Activated CD4-positive, alpha-beta memory T cell treated with anti-CD3 and anti-CD28 coated beads, Interleukin-2, amount 10 ng/mL, durations not matched to agents 7 days and 5 days (primary cell): ENCODE measurements at regions not wholly inside any gene's neighbourhood (a gene's known extent, or its start where the extent isn't known, plus 50 kb on each side); places are given as distances from the start of the nearest gene placed in this dataset.

Experiments used
- CTCF ChIA-PET: fragments of 350-600 bp; sonication (Branson Sonifier 250); formaldehyde crosslinking; loops from one replicate; lab custom pipeline; 2021; ENCODE audit warnings: antibody characterized with exemption, inconsistent platforms; lab: Charles Lee
- POLR2A ChIA-PET: fragments of 350-600 bp; sonication (Branson Sonifier 250); formaldehyde crosslinking; loops from one replicate; lab custom pipeline; 2021; ENCODE audit warnings: antibody characterized with exemption; lab: Charles Lee
- DNase-seq: peaks from one replicate; pipeline ENCODE4 v3.0.0-alpha.2; 2020
- H3K27ac Mint-ChIP-seq: one replicate; pipeline ENCODE4 v1.8.0; 2021; ENCODE audit warnings: mild to moderate bottlenecking, mixed read lengths
- H3K27me3 Mint-ChIP-seq: one replicate; pipeline ENCODE4 v1.8.0; 2021; ENCODE audit warnings: mixed read lengths
- H3K36me3 Mint-ChIP-seq: one replicate; pipeline ENCODE4 v1.8.0; 2021; ENCODE audit warnings: low read depth, mixed read lengths
- H3K4me1 Mint-ChIP-seq: one replicate; pipeline ENCODE4 v1.8.0; 2021; ENCODE audit warnings: mixed read lengths
- H3K4me3 Mint-ChIP-seq: one replicate; pipeline ENCODE4 v1.8.0; 2021; ENCODE audit warnings: mild to moderate bottlenecking, mixed read lengths
- H3K9me3 Mint-ChIP-seq: one replicate; pipeline ENCODE4 v1.8.0; 2021; ENCODE audit warnings: mixed read lengths

GRCh38 chr10:21315645-21316220 lies 209.7 kb downstream of the SKIDA1 start:
- no peaks in the 10 kb centered on the region for H3K9me3 Mint-ChIP-seq
- no peaks in the 10 kb centered on the region for H3K27me3 Mint-ChIP-seq
- ChIA-PET CTCF (no interaction called here), POLR2A (no interaction called here)
- H3K27ac Mint-ChIP-seq: no peak overlapping the region
- DNase-seq: no peak
- H3K4me3 Mint-ChIP-seq: no peak overlapping the region
- H3K36me3 Mint-ChIP-seq: no peaks in the 10 kb centered on the region
- H3K4me1 Mint-ChIP-seq: no peaks in the 10 kb centered on the region

DNA sequence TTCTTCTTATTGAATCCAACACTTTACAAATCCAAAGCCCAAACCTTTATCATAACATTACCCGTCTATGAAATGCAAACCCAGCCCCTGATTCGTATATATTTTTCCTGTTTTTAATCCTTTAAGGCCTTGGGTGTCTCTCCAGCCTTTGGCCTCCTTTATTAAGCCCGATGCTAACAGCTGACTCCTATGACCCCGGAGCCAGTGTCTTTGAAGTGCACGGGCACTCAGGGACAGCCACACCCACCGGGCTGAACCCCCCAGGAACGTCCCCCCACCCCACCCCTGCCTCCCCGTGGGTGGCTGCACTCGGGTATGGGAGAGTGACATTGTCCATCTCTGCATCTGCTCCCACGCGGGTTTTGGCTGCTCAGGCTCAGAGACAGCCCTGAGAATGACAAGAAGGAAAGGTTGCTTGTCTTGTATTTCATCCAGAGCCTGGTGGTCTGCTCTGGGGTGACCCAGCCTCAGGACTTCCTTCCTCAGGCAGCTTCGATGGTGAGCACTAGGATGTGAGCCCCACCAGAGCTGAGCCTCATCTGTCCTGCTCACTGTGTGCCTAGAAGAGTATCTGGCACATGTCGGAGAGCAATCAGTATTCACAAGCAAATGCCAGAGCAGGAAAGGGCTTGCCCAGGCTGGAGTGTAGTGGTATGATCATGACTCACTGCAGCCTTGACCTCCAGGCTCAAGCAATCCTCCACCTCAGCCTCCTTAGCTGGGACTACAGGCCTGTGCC lies 210.4 kb downstream of the SKIDA1 start:
- Mint-ChIP-seq H3K27ac (no peak overlapping the region), H3K4me3 (no peak overlapping the region), H3K9me3 (no peaks in the 10 kb centered on the region), H3K27me3 (no peaks in the 10 kb centered on the region), H3K4me1 (no peaks in the 10 kb centered on the region), H3K36me3 (no peaks in the 10 kb centered on the region)
- POLR2A ChIA-PET: no interaction called here
- CTCF ChIA-PET: no interaction called here
- no peak for DNase-seq

DNA sequence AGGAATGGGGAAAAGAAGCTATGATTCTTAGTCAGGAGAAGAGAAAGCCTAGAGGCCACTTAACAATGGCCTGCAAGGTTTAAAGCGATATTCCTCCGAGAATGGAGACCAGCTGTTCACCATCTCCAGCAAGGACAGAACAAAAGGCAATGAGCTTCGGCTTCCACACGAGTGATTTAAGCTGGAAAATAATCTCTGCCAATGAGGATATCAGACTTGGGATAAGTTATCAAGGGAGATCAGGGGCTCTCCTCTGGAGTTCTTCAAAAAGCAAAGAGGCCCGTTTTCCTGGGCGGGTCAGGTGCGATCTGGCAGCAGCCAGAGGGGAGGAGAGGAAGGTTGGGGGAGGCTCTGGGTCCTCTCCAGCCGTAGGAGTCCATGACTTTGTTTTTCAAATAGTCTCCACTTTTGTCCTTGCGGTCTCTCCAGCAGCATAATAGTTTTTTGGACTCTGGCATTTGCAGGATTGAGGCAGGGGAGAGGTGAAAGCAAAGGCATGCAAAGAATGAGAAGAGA lies 211.3 kb downstream of the SKIDA1 start:
- Mint-ChIP-seq H3K27me3 (no peaks in the 10 kb centered on the region), H3K36me3 (no peaks in the 10 kb centered on the region), H3K4me1 (no peaks in the 10 kb centered on the region), H3K9me3 (no peaks in the 10 kb centered on the region), H3K27ac (no peak overlapping the region), H3K4me3 (no peak overlapping the region)
- ChIA-PET POLR2A (no interaction called here), CTCF (no interaction called here)
- no peak for DNase-seq

- no peak for DNase-seq
- Mint-ChIP-seq H3K27me3 (no peaks in the 10 kb centered on the region), H3K36me3 (no peaks in the 10 kb centered on the region), H3K4me1 (no peaks in the 10 kb centered on the region), H3K27ac (no peak overlapping the region), H3K9me3 (no peaks in the 10 kb centered on the region), H3K4me3 (no peak overlapping the region)
- ChIA-PET POLR2A (no interaction called here), CTCF (no interaction called here)
These were observed 211.8 kb downstream of the SKIDA1 start for GRCh38 chr10:21313691-21314090.

DNA sequence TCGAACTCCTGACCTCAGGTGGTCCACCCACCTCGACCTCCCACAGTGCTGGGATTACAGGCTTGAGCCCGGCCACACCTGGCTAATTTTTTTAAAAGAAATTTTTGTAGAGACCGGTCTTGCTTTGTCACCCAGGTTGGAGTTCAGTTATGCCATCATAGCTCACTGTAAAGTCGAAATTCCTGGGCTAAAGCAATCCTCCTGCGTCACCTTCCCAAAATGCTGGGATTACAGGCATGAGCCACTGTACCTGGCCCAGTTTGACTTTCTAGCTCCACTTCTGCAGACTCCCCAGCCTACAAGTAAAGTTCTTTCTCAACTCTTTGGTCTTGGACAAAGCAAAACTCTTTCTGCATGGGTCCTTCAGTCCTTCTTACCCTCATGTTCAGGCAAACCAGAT lies 214.1 kb downstream of the SKIDA1 start:
- CTCF ChIA-PET: no interaction called here
- DNase-seq: no peak
- H3K4me1 Mint-ChIP-seq: no peaks in the 10 kb centered on the region
- POLR2A ChIA-PET: no interaction called here
- H3K36me3 Mint-ChIP-seq: no peaks in the 10 kb centered on the region
- no peak overlapping the region for H3K27ac Mint-ChIP-seq
- H3K9me3 Mint-ChIP-seq: no peaks in the 10 kb centered on the region
- H3K27me3 Mint-ChIP-seq: no peaks in the 10 kb centered on the region
- no peak overlapping the region for H3K4me3 Mint-ChIP-seq

DNA sequence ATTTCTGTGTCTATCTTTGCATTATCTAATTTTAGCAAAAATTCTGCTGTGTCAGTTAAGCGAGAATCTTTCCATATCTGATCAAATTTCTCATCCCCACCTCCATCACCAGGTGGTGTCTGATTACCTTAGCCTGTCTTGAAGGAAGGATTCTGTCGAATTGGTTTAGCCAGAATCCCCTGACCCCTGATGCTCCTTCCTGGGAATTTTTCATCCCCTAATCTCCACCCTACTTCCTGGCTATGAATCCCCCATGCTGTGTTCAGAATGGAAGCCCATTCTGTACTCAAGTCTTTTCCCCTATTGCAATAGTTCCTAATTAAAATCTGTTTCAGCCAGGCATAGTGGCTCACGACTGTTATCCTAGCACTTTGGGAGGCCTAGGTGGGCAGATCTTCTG lies 216.1 kb downstream of the SKIDA1 start:
- H3K4me3 Mint-ChIP-seq: no peak overlapping the region
- DNase-seq: no peak
- CTCF ChIA-PET: interaction anchor here (0.7 kb wide), 1 partner anchor 641 kb away, joined by 3 read pairs; no protein-coding TSS in a partner anchor
- POLR2A ChIA-PET: no interaction called here
- no peaks in the 10 kb centered on the region for H3K27me3 Mint-ChIP-seq
- no peaks in the 10 kb centered on the region for H3K9me3 Mint-ChIP-seq
- H3K27ac Mint-ChIP-seq: no peak overlapping the region
- no peaks in the 10 kb centered on the region for H3K36me3 Mint-ChIP-seq
- no peaks in the 10 kb centered on the region for H3K4me1 Mint-ChIP-seq

DNA sequence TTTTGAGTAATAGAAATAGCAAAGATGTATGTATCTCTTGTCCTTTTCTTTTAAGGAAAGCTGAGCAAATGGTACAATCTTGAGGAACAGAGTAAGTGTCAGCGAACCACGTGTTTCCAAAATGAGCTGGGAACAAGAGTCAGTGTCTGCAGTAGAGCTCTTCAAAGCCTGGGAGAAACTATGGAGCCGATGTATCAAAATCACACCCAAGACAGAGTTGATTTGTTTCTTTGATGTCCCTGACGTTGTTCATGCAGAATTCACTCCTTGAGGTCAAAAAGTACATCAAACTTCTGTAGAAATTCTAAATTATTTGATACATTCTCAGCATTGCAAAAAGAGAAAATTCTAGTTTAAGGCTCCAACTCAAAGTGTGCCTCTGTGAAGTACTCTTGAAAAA lies 216.5 kb downstream of the SKIDA1 start:
- Mint-ChIP-seq H3K36me3 (no peaks in the 10 kb centered on the region), H3K27ac (no peak overlapping the region), H3K4me1 (no peaks in the 10 kb centered on the region), H3K27me3 (no peaks in the 10 kb centered on the region), H3K9me3 (no peaks in the 10 kb centered on the region), H3K4me3 (no peak overlapping the region)
- POLR2A ChIA-PET: no interaction called here
- CTCF ChIA-PET: interaction anchor here (0.7 kb wide), 1 partner anchor 642 kb away, joined by 3 read pairs; no protein-coding TSS in a partner anchor
- DNase-seq: no peak

DNA sequence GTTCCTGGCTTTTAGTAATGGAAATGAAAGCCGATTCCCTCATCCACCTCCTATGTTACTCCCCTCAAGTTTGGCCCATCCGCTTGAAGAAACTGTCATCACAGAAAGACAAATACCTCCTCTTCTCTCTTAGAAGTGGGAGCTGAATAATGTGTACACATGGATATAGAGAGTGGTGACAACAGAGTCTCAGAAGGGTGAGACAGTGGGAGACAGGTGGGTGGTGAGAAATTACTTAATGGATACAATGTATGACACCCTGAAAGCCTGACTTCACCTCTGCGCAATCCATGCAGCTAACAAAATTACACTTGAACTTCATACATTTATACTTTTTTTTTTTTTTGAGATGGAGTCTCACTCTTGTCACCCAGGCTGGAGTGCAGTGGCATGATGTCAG lies 217.5 kb downstream of the SKIDA1 start:
- no peaks in the 10 kb centered on the region for H3K36me3 Mint-ChIP-seq
- ChIA-PET CTCF (no interaction called here), POLR2A (no interaction called here)
- no peak for DNase-seq
- H3K4me3 Mint-ChIP-seq: no peak overlapping the region
- no peaks in the 10 kb centered on the region for H3K9me3 Mint-ChIP-seq
- H3K27ac Mint-ChIP-seq: no peak overlapping the region
- no peaks in the 10 kb centered on the region for H3K27me3 Mint-ChIP-seq
- no peaks in the 10 kb centered on the region for H3K4me1 Mint-ChIP-seq

GRCh38 chr10:21304608-21305007 lies 220.9 kb downstream of the SKIDA1 start:
- no peaks in the 10 kb centered on the region for H3K36me3 Mint-ChIP-seq
- no peak overlapping the region for H3K27ac Mint-ChIP-seq
- DNase-seq: no peak
- H3K27me3 Mint-ChIP-seq: no peaks in the 10 kb centered on the region
- no peaks in the 10 kb centered on the region for H3K9me3 Mint-ChIP-seq
- POLR2A ChIA-PET: no interaction called here
- CTCF ChIA-PET: no interaction called here
- H3K4me1 Mint-ChIP-seq: no peaks in the 10 kb centered on the region
- no peak overlapping the region for H3K4me3 Mint-ChIP-seq

DNA sequence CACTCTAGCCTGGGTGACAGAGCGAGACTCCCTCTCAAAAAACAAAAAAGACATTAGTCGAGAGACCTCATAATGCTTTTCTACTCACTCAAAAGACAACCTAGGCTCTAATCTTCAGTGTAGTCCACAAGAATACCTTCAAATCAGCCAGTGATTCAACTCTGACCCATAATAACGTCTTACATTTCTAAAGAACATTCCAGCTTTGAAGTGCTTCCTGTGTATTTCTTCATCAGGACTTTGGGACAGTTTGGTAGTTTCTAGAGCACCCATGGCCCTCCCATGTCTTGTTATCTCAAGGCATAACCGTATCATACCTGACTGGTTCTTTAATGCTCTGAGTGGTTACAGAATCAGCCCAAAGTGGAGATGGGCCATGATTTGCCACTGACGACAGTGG lies 221.3 kb downstream of the SKIDA1 start:
- no peaks in the 10 kb centered on the region for H3K27me3 Mint-ChIP-seq
- CTCF ChIA-PET: no interaction called here
- no peaks in the 10 kb centered on the region for H3K4me1 Mint-ChIP-seq
- H3K27ac Mint-ChIP-seq: no peak overlapping the region
- H3K9me3 Mint-ChIP-seq: no peaks in the 10 kb centered on the region
- DNase-seq: no peak
- H3K4me3 Mint-ChIP-seq: no peak overlapping the region
- no peaks in the 10 kb centered on the region for H3K36me3 Mint-ChIP-seq
- POLR2A ChIA-PET: no interaction called here

GRCh38 chr10:21300551-21300950 lies 224.9 kb downstream of the SKIDA1 start:
- peaks cover under 1% of the 10 kb centered on the region for H3K27me3 Mint-ChIP-seq
- ChIA-PET POLR2A (no interaction called here), CTCF (no interaction called here)
- no peaks in the 10 kb centered on the region for H3K9me3 Mint-ChIP-seq
- no peak for DNase-seq
- no peak overlapping the region for H3K4me3 Mint-ChIP-seq
- H3K27ac Mint-ChIP-seq: no peak overlapping the region
- H3K4me1 Mint-ChIP-seq: no peaks in the 10 kb centered on the region
- no peaks in the 10 kb centered on the region for H3K36me3 Mint-ChIP-seq

DNA sequence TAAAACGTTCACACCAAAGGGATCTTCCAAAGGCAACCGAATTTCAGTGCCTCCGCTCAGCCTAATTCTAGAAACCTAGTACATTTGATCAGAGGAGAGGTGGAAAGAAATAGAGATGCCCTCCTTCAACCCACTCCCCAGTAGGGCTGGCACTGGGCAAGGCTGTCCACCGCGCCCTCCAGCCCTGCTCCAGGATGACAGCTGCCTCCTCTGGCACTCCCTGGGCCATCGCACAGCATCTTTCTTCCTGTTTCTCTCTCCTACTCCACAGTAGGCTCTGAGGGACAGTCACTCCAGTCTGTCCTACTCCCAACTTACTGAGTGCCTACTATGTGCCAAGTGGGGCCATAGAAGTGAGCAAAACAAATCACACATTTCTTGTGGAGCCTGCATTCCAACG lies 226.2 kb downstream of the SKIDA1 start:
- H3K36me3 Mint-ChIP-seq: no peaks in the 10 kb centered on the region
- ChIA-PET POLR2A (no interaction called here), CTCF (no interaction called here)

DNA sequence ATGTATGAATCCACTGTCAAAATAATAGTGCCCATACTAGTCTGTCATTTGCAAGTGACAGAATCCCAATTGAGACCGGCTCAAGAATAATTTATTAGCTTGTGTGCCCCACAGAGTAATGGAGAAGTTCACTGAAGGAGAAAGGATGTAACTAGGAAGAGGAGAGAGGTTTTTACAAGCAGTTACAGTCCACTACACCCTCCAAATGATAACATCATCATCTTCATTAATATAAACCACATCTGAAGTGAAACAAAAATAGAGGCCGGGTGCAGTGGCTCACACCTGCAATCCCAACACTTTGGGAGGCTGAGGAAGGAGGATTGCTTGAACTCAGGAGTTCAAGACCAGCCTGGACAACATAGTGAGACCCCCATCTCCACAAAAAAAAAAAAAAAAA lies 226.8 kb downstream of the SKIDA1 start:
- H3K4me1 Mint-ChIP-seq: no peaks in the 10 kb centered on the region
- H3K4me3 Mint-ChIP-seq: no peak overlapping the region
- no peaks in the 10 kb centered on the region for H3K36me3 Mint-ChIP-seq
- H3K27me3 Mint-ChIP-seq: peaks cover 3% of the 10 kb centered on the region
- DNase-seq: no peak
- POLR2A ChIA-PET: no interaction called here
- CTCF ChIA-PET: no interaction called here
- no peaks in the 10 kb centered on the region for H3K9me3 Mint-ChIP-seq
- H3K27ac Mint-ChIP-seq: no peak overlapping the region

More for the DNA sequence above, 226.2 kb downstream of the SKIDA1 start:
- Mint-ChIP-seq H3K27me3 (peaks cover 2% of the 10 kb centered on the region), H3K27ac (no peak overlapping the region), H3K9me3 (no peaks in the 10 kb centered on the region), H3K4me1 (no peaks in the 10 kb centered on the region), H3K4me3 (no peak overlapping the region)
- no peak for DNase-seq
